ENCODE measurements at regions not wholly inside any gene's neighbourhood (a gene's known extent, or its start where the extent isn't known, plus 50 kb on each side); places are given as distances from the start of the nearest gene placed in this dataset.

GRCh38 chr11:116503216-116504160 lies 269.3 kb downstream of the BUD13 start:
- DNase-seq, result no peak

- no peak for DNase-seq
Observed at GRCh38 chr11:116502641-116503061, 270.1 kb downstream of the BUD13 start.

GRCh38 chr11:116501728-116502127 lies 271.1 kb downstream of the BUD13 start:
- DNase-seq, result no peak

GRCh38 chr11:116500947-116501602 lies 271.7 kb downstream of the BUD13 start:
- no peak for DNase-seq

GRCh38 chr11:116500026-116500946 lies 272.5 kb downstream of the BUD13 start:
- no peak for DNase-seq

- no peak for DNase-seq
Observed at GRCh38 chr11:116499396-116500003, 273.3 kb downstream of the BUD13 start.

GRCh38 chr11:116498161-116498560 lies 274.6 kb downstream of the BUD13 start:
- no peak for DNase-seq

- no peak for DNase-seq
Observed at GRCh38 chr11:116492600-116492999, 280.2 kb downstream of the BUD13 start.

- DNase-seq, result no peak
Observed at GRCh38 chr11:116488836-116489389, 283.9 kb downstream of the BUD13 start.

- DNase-seq, result no peak
Observed at GRCh38 chr11:116485425-116485824, 287.4 kb downstream of the BUD13 start.

- DNase-seq, result no peak
Observed at GRCh38 chr11:116482716-116483115, 290.1 kb downstream of the BUD13 start.

GRCh38 chr11:116481126-116481675 lies 291.6 kb downstream of the BUD13 start:
- no peak for DNase-seq

- no peak for DNase-seq
Observed at GRCh38 chr11:116478669-116479668, 293.8 kb downstream of the BUD13 start.

GRCh38 chr11:116478205-116478604 lies 294.6 kb downstream of the BUD13 start:
- no peak for DNase-seq

GRCh38 chr11:116473790-116474346 lies 298.9 kb downstream of the BUD13 start:
- DNase-seq, result no peak

- DNase-seq, result no peak
Observed at GRCh38 chr11:116473206-116473769, 299.5 kb downstream of the BUD13 start.

GRCh38 chr11:116472651-116473050 lies 300.1 kb downstream of the BUD13 start:
- DNase-seq, result no peak

GRCh38 chr11:116471608-116472256 lies 301.1 kb downstream of the BUD13 start:
- no peak for DNase-seq

GRCh38 chr11:116468699-116469098 lies 304.1 kb downstream of the BUD13 start:
- DNase-seq, result no peak

Data from NCI-H1436 treated with DMSO at 0.1 percent for 48 hours (cell line).